Liver (tissue), 3 donors: ENCODE measurements at regions not wholly inside any gene's neighbourhood (a gene's known extent, or its start where the extent isn't known, plus 50 kb on each side); places are given as distances from the start of the nearest gene placed in this dataset.

ENCODE experiments used
- ATF3 ChIP-seq: IDR thresholded peaks from 2 replicates; pipeline ENCODE4 v1.6.1; 2016; ENCODE audit warnings: antibody characterized with exemption
- CTCF ChIP-seq: fragments of 150-350 bp; IDR thresholded peaks from 2 replicates; pipeline ENCODE4 v1.5.1; 2017; ENCODE audit warnings: improper control_type of control experiment, low read depth, low read length; ENCODE audit not compliant: missing input control
- GABPA ChIP-seq, 2 donors: IDR thresholded peaks in 1 of 2; conservative IDR thresholded peaks in 1 of 2; 2 replicates each; pipeline ENCODE4 v1.6.1; 2016; ENCODE audit warnings: antibody characterized with exemption in 2 of 2, mild to moderate bottlenecking in 1 of 2, moderate library complexity in 1 of 2
- JUND ChIP-seq, 2 donors: IDR thresholded peaks; 2 replicates each; pipeline ENCODE4 v1.6.1; 2016; ENCODE audit warnings: antibody characterized with exemption in 2 of 2
- NR2F2 ChIP-seq: IDR thresholded peaks from 2 replicates; pipeline ENCODE4 v1.6.1; 2016; ENCODE audit warnings: antibody characterized with exemption
- REST ChIP-seq: IDR thresholded peaks from 2 replicates; pipeline ENCODE4 v1.6.1; 2016; ENCODE audit warnings: antibody characterized with exemption, mild to moderate bottlenecking
- TAF1 ChIP-seq: conservative IDR thresholded peaks from 2 replicates; pipeline ENCODE4 v1.6.1; 2016; ENCODE audit warnings: antibody characterized with exemption, mild to moderate bottlenecking
- YY1 ChIP-seq: IDR thresholded peaks from 2 replicates; pipeline ENCODE4 v1.6.1; 2016; ENCODE audit warnings: antibody characterized with exemption, mild to moderate bottlenecking
- donor health status: healthy.
- donor health status: healthy.

- TF ChIP-seq NR2F2 (peak; percentile 12), CTCF (peak; percentile 15), YY1 (no peak), GABPA (IDR thresholded peaks at IDR 0.05 in 1 of 2, conservative IDR thresholded peaks at IDR 0.05 in 1 of 2) (no peak), TAF1 (no peak), REST (no peak), ATF3 (no peak), JUND (IDR thresholded peaks at IDR 0.05) (peak in 1 of 2 donors; percentile 18)
Observed at GRCh38 chr14:85415015-85415712, 114.8 kb upstream of the FLRT2 start.
